ENCODE measurements at regions not wholly inside any gene's neighbourhood (a gene's known extent, or its start where the extent isn't known, plus 50 kb on each side); places are given as distances from the start of the nearest gene placed in this dataset.

- no peak for DNase-seq
These were observed 193.0 kb downstream of the URB2 start for GRCh38 chr1:229819091-229819490.

GRCh38 chr1:229822026-229822425 is 196.0 kb downstream of the URB2 start:
- DNase-seq: no peak

- DNase-seq: no peak
These were observed 199.0 kb downstream of the URB2 start for GRCh38 chr1:229825042-229825441.

GRCh38 chr1:229828461-229828860 is 202.4 kb downstream of the URB2 start:
- DNase-seq: no peak

- no peak for DNase-seq
These were observed 206.6 kb downstream of the URB2 start for GRCh38 chr1:229832695-229833094.

GRCh38 chr1:229834230-229834629 is 208.2 kb downstream of the URB2 start:
- DNase-seq: no peak

- DNase-seq: no peak
These were observed 209.2 kb downstream of the URB2 start for GRCh38 chr1:229835226-229835625.

GRCh38 chr1:229836324-229836723 is 210.3 kb downstream of the URB2 start:
- DNase-seq: no peak

GRCh38 chr1:229838204-229838603 is 212.2 kb downstream of the URB2 start:
- no peak for DNase-seq

GRCh38 chr1:229839800-229840199 is 213.8 kb downstream of the URB2 start:
- DNase-seq: no peak

GRCh38 chr1:229841230-229841629 is 215.2 kb downstream of the URB2 start:
- no peak for DNase-seq

- no peak for DNase-seq
These were observed 216.5 kb downstream of the URB2 start for GRCh38 chr1:229842302-229843255.

- no peak for DNase-seq
These were observed 217.7 kb downstream of the URB2 start for GRCh38 chr1:229843627-229844238.

- DNase-seq: no peak
These were observed 218.6 kb downstream of the URB2 start for GRCh38 chr1:229844675-229845074.

GRCh38 chr1:229845410-229846138 is 219.5 kb downstream of the URB2 start:
- no peak for DNase-seq

GRCh38 chr1:229846351-229846750 is 220.3 kb downstream of the URB2 start:
- DNase-seq: no peak

- peak; percentile 28 for DNase-seq
These were observed 218.0 kb upstream of the GALNT2 start for GRCh38 chr1:229848752-229849677.

- no peak for DNase-seq
These were observed 215.5 kb upstream of the GALNT2 start for GRCh38 chr1:229851511-229851910.

- no peak for DNase-seq
These were observed 213.3 kb upstream of the GALNT2 start for GRCh38 chr1:229853751-229854150.

- DNase-seq: no peak
These were observed 212.4 kb upstream of the GALNT2 start for GRCh38 chr1:229854620-229855019.

- DNase-seq: no peak
These were observed 210.9 kb upstream of the GALNT2 start for GRCh38 chr1:229856009-229856650.
